ENCODE measurements at regions not wholly inside any gene's neighbourhood (a gene's known extent, or its start where the extent isn't known, plus 50 kb on each side); places are given as distances from the start of the nearest gene placed in this dataset.

DNA sequence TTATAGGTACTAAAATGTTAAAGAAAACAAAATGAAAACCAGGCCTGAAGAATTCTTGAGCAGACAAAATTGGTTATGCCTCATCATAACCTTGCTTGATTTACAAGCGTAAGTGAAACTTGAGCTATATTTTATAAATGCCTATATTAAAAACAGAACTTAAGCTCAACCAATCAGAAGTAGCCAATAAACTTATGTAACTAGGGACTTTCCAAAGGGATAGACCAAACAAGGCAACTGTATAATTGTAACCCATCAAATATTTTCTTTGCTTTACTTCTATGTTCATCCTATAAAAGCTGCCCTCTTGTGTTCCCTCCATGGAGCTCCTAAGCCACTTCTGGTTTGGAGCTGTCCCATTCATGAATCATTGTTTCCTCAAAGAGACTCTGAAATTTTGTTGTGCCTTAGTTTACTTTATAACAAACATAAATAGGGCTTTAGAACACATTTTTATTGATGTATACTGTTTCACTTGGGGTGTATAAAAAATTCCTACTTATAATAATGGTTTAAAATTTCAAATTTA is 101.6 kb upstream of the CARMIL1 start:
- TF ChIP-seq, protein P1, sequence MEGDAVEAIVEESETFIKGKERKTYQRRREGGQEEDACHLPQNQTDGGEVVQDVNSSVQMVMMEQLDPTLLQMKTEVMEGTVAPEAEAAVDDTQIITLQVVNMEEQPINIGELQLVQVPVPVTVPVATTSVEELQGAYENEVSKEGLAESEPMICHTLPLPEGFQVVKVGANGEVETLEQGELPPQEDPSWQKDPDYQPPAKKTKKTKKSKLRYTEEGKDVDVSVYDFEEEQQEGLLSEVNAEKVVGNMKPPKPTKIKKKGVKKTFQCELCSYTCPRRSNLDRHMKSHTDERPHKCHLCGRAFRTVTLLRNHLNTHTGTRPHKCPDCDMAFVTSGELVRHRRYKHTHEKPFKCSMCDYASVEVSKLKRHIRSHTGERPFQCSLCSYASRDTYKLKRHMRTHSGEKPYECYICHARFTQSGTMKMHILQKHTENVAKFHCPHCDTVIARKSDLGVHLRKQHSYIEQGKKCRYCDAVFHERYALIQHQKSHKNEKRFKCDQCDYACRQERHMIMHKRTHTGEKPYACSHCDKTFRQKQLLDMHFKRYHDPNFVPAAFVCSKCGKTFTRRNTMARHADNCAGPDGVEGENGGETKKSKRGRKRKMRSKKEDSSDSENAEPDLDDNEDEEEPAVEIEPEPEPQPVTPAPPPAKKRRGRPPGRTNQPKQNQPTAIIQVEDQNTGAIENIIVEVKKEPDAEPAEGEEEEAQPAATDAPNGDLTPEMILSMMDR (CRISPR knock-in tag; IDR thresholded peaks at IDR 0.05) = no peak
- TF ChIP-seq, protein P2, sequence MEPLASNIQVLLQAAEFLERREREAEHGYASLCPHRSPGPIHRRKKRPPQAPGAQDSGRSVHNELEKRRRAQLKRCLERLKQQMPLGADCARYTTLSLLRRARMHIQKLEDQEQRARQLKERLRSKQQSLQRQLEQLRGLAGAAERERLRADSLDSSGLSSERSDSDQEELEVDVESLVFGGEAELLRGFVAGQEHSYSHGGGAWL (CRISPR knock-in tag; IDR thresholded peaks at IDR 0.05) = no peak
- TF ChIP-seq JUN (CRISPR knock-in tag; IDR thresholded peaks at IDR 0.05) = no peak
- TF ChIP-seq TAF15 (IDR thresholded peaks at IDR 0.05; ENCODE audit: low read depth, low read length, poor library complexity, severe bottlenecking) = no peak
- TF ChIP-seq, protein P3, sequence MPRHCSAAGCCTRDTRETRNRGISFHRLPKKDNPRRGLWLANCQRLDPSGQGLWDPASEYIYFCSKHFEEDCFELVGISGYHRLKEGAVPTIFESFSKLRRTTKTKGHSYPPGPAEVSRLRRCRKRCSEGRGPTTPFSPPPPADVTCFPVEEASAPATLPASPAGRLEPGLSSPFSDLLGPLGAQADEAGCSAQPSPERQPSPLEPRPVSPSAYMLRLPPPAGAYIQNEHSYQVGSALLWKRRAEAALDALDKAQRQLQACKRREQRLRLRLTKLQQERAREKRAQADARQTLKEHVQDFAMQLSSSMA (CRISPR knock-in tag; IDR thresholded peaks at IDR 0.05) = no peak
- TF ChIP-seq, protein P4, sequence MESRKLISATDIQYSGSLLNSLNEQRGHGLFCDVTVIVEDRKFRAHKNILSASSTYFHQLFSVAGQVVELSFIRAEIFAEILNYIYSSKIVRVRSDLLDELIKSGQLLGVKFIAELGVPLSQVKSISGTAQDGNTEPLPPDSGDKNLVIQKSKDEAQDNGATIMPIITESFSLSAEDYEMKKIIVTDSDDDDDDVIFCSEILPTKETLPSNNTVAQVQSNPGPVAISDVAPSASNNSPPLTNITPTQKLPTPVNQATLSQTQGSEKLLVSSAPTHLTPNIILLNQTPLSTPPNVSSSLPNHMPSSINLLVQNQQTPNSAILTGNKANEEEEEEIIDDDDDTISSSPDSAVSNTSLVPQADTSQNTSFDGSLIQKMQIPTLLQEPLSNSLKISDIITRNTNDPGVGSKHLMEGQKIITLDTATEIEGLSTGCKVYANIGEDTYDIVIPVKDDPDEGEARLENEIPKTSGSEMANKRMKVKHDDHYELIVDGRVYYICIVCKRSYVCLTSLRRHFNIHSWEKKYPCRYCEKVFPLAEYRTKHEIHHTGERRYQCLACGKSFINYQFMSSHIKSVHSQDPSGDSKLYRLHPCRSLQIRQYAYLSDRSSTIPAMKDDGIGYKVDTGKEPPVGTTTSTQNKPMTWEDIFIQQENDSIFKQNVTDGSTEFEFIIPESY (CRISPR knock-in tag; IDR thresholded peaks at IDR 0.05) = no peak
- no peak for TF ChIP-seq RFX5 (IDR thresholded peaks at IDR 0.05; ENCODE audit: low read depth, low read length)
- TF ChIP-seq, protein P5, sequence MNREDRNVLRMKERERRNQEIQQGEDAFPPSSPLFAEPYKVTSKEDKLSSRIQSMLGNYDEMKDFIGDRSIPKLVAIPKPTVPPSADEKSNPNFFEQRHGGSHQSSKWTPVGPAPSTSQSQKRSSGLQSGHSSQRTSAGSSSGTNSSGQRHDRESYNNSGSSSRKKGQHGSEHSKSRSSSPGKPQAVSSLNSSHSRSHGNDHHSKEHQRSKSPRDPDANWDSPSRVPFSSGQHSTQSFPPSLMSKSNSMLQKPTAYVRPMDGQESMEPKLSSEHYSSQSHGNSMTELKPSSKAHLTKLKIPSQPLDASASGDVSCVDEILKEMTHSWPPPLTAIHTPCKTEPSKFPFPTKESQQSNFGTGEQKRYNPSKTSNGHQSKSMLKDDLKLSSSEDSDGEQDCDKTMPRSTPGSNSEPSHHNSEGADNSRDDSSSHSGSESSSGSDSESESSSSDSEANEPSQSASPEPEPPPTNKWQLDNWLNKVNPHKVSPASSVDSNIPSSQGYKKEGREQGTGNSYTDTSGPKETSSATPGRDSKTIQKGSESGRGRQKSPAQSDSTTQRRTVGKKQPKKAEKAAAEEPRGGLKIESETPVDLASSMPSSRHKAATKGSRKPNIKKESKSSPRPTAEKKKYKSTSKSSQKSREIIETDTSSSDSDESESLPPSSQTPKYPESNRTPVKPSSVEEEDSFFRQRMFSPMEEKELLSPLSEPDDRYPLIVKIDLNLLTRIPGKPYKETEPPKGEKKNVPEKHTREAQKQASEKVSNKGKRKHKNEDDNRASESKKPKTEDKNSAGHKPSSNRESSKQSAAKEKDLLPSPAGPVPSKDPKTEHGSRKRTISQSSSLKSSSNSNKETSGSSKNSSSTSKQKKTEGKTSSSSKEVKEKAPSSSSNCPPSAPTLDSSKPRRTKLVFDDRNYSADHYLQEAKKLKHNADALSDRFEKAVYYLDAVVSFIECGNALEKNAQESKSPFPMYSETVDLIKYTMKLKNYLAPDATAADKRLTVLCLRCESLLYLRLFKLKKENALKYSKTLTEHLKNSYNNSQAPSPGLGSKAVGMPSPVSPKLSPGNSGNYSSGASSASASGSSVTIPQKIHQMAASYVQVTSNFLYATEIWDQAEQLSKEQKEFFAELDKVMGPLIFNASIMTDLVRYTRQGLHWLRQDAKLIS (CRISPR knock-in tag; IDR thresholded peaks at IDR 0.05) = no peak
- TF ChIP-seq, protein P6, sequence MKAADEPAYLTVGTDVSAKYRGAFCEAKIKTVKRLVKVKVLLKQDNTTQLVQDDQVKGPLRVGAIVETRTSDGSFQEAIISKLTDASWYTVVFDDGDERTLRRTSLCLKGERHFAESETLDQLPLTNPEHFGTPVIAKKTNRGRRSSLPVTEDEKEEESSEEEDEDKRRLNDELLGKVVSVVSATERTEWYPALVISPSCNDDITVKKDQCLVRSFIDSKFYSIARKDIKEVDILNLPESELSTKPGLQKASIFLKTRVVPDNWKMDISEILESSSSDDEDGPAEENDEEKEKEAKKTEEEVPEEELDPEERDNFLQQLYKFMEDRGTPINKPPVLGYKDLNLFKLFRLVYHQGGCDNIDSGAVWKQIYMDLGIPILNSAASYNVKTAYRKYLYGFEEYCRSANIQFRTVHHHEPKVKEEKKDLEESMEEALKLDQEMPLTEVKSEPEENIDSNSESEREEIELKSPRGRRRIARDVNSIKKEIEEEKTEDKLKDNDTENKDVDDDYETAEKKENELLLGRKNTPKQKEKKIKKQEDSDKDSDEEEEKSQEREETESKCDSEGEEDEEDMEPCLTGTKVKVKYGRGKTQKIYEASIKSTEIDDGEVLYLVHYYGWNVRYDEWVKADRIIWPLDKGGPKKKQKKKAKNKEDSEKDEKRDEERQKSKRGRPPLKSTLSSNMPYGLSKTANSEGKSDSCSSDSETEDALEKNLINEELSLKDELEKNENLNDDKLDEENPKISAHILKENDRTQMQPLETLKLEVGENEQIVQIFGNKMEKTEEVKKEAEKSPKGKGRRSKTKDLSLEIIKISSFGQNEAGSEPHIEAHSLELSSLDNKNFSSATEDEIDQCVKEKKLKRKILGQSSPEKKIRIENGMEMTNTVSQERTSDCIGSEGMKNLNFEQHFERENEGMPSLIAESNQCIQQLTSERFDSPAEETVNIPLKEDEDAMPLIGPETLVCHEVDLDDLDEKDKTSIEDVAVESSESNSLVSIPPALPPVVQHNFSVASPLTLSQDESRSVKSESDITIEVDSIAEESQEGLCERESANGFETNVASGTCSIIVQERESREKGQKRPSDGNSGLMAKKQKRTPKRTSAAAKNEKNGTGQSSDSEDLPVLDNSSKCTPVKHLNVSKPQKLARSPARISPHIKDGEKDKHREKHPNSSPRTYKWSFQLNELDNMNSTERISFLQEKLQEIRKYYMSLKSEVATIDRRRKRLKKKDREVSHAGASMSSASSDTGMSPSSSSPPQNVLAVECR (CRISPR knock-in tag; IDR thresholded peaks at IDR 0.05; ENCODE audit: borderline replicate concordance) = no peak
- no peak for TF ChIP-seq MTF1 (CRISPR knock-in tag; IDR thresholded peaks at IDR 0.05)
- TF ChIP-seq BRCA1 (CRISPR knock-in tag; IDR thresholded peaks at IDR 0.05) = no peak
- TF ChIP-seq CBX5 (CRISPR knock-in tag; IDR thresholded peaks at IDR 0.05; ENCODE audit: borderline replicate concordance) = no peak
